ENCODE measurements at regions not wholly inside any gene's neighbourhood (a gene's known extent, or its start where the extent isn't known, plus 50 kb on each side); places are given as distances from the start of the nearest gene placed in this dataset.

GRCh38 chr7:17485904-17486303 lies 187.5 kb downstream of the AHR start:
- no peak for DNase-seq

DNA sequence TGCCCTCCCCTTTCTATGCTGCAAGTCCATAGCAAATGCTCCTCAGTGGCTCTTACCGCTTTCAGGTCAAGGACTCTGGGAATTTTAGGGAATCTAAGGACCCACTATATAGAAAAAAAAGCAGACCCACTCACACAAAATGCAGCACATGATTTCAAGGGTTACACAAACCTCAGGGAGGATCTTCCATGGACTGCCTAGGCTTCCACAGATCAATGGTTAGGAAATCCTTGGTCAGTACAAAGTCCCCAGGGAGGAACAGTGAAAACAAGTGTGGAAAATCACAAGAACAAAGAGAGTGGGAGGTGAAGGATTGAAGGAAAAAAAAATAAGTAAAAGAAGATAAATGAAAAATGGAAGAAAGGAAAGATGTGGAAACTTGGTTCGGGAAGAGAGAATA lies 188.4 kb downstream of the AHR start:
- no peak for DNase-seq

DNA sequence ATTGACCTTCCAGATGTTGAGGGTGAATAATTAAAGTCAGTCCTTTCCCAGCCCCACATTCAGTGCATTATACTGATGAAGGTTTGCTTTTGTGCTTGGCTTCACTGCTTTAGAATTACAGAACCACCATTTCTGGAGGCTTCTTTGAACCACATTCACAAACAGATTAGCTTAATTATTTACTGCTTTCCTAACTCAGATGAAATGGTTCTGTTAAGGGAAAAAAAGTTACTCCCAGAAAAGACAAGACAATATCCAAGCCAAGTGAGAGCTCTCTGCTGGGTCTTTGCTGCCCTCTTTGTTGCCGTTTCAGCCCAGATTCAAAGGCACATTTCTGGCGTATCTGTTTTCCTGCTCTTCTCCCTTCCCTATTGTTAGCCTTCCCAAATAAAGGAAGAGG lies 188.9 kb downstream of the AHR start:
- DNase-seq = no peak

- DNase-seq = peak; percentile 37
Observed at GRCh38 chr7:17488829-17489228, 190.4 kb downstream of the AHR start.

GRCh38 chr7:17489961-17490360 lies 191.5 kb downstream of the AHR start:
- DNase-seq = no peak

GRCh38 chr7:17490825-17491224 lies 192.4 kb downstream of the AHR start:
- no peak for DNase-seq

DNA sequence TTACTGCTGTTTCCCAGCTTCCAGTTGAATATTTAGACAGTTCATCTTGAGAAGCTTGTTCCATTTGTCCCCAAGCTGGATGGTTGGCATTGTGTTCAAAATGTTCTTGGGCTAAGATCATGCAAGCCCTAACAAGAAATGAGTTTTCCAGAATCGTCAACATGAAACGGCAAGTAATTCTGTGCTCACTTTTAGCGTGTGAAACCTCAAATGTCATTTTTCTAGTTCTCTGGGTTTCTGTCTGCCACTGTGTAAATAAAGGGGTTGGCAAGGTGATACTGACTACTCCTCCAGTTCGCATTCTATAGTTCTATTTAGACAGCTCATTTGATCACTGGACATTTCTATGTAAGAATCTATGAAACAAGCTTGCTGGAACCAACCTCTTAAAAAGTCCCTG lies 194.0 kb downstream of the AHR start:
- no peak for DNase-seq

- DNase-seq = no peak
Observed at GRCh38 chr7:17493446-17493845, 195.0 kb downstream of the AHR start.

DNA sequence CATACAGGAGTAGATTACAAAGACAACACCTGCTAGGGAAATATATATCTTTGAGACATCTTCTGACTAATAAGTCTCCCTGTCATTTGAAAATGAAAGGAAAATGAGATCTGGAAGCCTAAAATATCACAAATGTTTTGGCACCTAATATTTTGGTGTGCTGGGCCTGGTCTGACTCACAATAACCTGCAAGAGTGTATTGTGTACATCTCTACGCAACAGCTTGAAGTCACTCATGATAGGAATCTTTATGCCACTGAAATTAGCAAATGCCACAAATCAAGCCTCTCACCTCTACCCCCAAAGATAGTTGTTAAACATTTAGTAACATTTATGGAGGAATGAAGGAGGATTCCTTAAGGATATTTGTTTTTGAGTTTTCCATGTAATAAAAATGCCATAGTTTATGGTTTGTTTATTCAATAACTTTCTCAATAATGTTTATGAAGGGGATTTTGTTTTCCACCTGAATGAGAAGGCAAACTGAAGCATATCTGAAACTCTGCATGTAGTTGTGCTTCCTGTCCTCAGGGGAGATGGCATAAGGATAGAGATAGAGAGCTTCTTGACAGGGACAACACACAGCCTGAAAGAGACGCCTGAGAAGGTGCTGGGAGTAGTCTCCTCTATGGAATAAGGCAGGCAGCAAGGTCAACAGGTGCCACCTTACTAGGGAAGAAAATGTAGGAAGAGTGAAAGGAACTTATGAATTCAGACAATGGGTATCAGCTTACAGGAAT lies 197.4 kb downstream of the AHR start:
- no peak for DNase-seq

GRCh38 chr7:17497136-17497535 lies 198.7 kb downstream of the AHR start:
- no peak for DNase-seq

- DNase-seq = no peak
Observed at GRCh38 chr7:17497549-17498167, 199.2 kb downstream of the AHR start.

GRCh38 chr7:17498230-17498629 lies 199.8 kb downstream of the AHR start:
- DNase-seq = peak; percentile 15

GRCh38 chr7:17500736-17501135 lies 202.3 kb downstream of the AHR start:
- DNase-seq = no peak

GRCh38 chr7:17501441-17502212 lies 203.2 kb downstream of the AHR start:
- DNase-seq = no peak

DNA sequence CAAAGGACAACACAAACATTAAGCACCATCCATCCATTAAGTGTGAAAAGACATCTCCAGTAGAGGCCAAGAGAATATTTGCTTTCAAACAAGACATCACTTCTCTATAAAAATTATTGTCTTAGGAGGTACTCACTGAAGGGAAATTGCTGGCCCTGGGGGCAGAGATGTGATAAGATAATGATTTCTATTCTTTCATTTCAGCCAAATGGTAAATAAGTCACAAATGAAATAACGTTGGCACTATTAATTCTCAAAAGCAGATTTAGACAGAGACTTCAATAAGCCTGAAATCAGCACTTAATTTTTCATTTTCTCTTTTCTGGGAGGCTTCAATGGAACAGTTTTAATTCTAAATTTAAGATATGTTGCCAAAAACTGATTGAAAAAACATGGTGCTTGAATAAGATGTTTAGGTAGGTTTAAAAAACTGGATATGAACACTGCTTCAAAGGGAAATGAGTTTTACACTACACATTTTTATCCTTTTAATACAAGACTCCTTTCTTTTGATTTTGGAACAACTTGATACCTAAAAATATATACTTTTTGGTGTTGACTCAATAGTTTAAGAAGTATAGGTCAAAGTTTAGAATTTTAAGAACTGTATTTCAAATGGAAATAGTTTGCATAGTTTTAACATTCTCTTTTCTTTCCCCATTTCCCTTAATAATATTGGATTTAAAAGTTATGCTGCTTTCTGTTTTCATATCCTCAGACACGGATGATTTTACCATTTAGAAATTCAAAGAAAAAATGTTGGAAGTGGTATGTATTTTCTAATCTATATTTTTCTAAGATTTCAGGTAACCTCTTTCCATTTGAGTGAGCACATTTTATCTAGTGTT lies 204.0 kb downstream of the AHR start:
- no peak for DNase-seq

- no peak for DNase-seq
Observed at GRCh38 chr7:17506095-17506494, 207.6 kb downstream of the AHR start.

GRCh38 chr7:17506596-17506995 lies 208.1 kb downstream of the AHR start:
- no peak for DNase-seq

GRCh38 chr7:17507717-17508116 lies 209.3 kb downstream of the AHR start:
- DNase-seq = no peak

- no peak for DNase-seq
Observed at GRCh38 chr7:17512181-17512675, 213.8 kb downstream of the AHR start.

GRCh38 chr7:17516771-17517170 lies 218.3 kb downstream of the AHR start:
- no peak for DNase-seq

- DNase-seq = no peak
Observed at GRCh38 chr7:17520941-17521340, 222.5 kb downstream of the AHR start.

GRCh38 chr7:17521437-17521836 lies 223.0 kb downstream of the AHR start:
- DNase-seq = no peak
